IMR-90 (cell line): ENCODE measurements at regions not wholly inside any gene's neighbourhood (a gene's known extent, or its start where the extent isn't known, plus 50 kb on each side); places are given as distances from the start of the nearest gene placed in this dataset.

Experiments used
- ATAC-seq: fragments of 200-7000 bp; cut with Tn5 transposase; 2 replicates; pipeline ENCODE4 v1.9.1; 2020; ENCODE audit warnings: low read depth, mild to moderate bottlenecking, moderate library complexity
- BruUV-seq: library from RNA; stranded (reverse); fragments of 400-500 nt; replicated peaks from 2 replicates; lab custom pipeline; 2021; lab: Mats Ljungman, UMichigan
- CTCF ChIA-PET: fragments of 300-600 bp; formaldehyde crosslinking; extraction: SDS; loops from one replicate; lab custom pipeline; 2021; ENCODE audit warnings: antibody characterized with exemption; lab: Yijun Ruan, JAX
- POLR2A ChIA-PET: fragments of 300-600 bp; sonication (Branson Sonifier 250); formaldehyde crosslinking; loops from one replicate; lab custom pipeline; 2022; ENCODE audit warnings: antibody characterized with exemption; ENCODE audit not compliant: unreplicated experiment; lab: Charles Lee
- DNase-seq: peaks from one replicate; pipeline ENCODE4 v3.0.0; 2013
- H2AFZ ChIP-seq: replicated peaks from 2 replicates; pipeline ENCODE3; 2013; ENCODE audit warnings: low read length, mild to moderate bottlenecking; ENCODE audit not compliant: poor library complexity
- H2AK5ac ChIP-seq: 2 replicates; pipeline ENCODE4 v1.6.1; 2013; ENCODE audit warnings: low read depth, low read length, inconsistent platforms
- H2AK9ac ChIP-seq: replicated peaks from 2 replicates; pipeline ENCODE3; 2013; ENCODE audit warnings: mild to moderate bottlenecking, low read depth, low read length, moderate library complexity; ENCODE audit not compliant: poor library complexity
- H2BK120ac ChIP-seq: 2 replicates; pipeline ENCODE4 v1.6.1; 2013; ENCODE audit warnings: low read depth, low read length, inconsistent platforms
- H2BK15ac ChIP-seq: 3 replicates; pipeline ENCODE4 v1.6.1; 2013; ENCODE audit warnings: low read depth, low read length, inconsistent platforms
- H2BK20ac ChIP-seq: 2 replicates; pipeline ENCODE4 v1.6.1; 2013; ENCODE audit warnings: low read depth, mild to moderate bottlenecking, inconsistent platforms, low read length, moderate library complexity
- H2BK5ac ChIP-seq: 2 replicates; pipeline ENCODE4 v1.6.1; 2013; ENCODE audit warnings: mild to moderate bottlenecking, low read depth, low read length, inconsistent platforms; ENCODE audit not compliant: poor library complexity, severe bottlenecking
- H3K14ac ChIP-seq: replicated peaks from 2 replicates; pipeline ENCODE4 v1.6.1; 2013; ENCODE audit warnings: low read depth, low read length, inconsistent platforms
- H3K18ac ChIP-seq: 2 replicates; pipeline ENCODE4 v1.6.1; 2013; ENCODE audit warnings: low read depth, low read length, control low read depth
- H3K23ac ChIP-seq: 2 replicates; pipeline ENCODE4 v1.6.1; 2013; ENCODE audit warnings: low read depth, low read length, inconsistent platforms
- H3K27ac ChIP-seq: 2 replicates; pipeline ENCODE4 v1.5.1; 2013; ENCODE audit warnings: mild to moderate bottlenecking, control low read depth, low read length; ENCODE audit not compliant: insufficient read depth
- H3K27me3 ChIP-seq: 2 replicates; pipeline ENCODE4 v1.6.1; 2013; ENCODE audit warnings: low read length; ENCODE audit not compliant: control insufficient read depth, insufficient read depth
- H3K36me3 ChIP-seq: 2 replicates; pipeline ENCODE4 v1.6.1; 2013; ENCODE audit warnings: low read length, mixed read lengths; ENCODE audit not compliant: control insufficient read depth, insufficient read depth
- H3K4ac ChIP-seq: 2 replicates; pipeline ENCODE4 v1.6.1; 2013; ENCODE audit warnings: low read depth, low read length, inconsistent platforms
- H3K4me1 ChIP-seq: 2 replicates; pipeline ENCODE4 v1.6.1; 2013; ENCODE audit warnings: low read length, mixed read lengths; ENCODE audit not compliant: control insufficient read depth, insufficient read depth
- H3K4me2 ChIP-seq: 2 replicates; pipeline ENCODE4 v1.6.1; 2013; ENCODE audit warnings: low read depth, mild to moderate bottlenecking, control low read depth, low read length, moderate library complexity
- H3K4me3 ChIP-seq: 2 replicates; pipeline ENCODE4 v1.5.1; 2013; ENCODE audit warnings: low read depth, mild to moderate bottlenecking, control low read depth, low read length, moderate library complexity; ENCODE audit not compliant: insufficient read depth
- H3K56ac ChIP-seq: 2 replicates; pipeline ENCODE4 v1.6.1; 2013; ENCODE audit warnings: low read length, inconsistent platforms; ENCODE audit not compliant: insufficient read depth; ENCODE audit errors: extremely low read depth
- H3K79me1 ChIP-seq, 2 experiments: 2 replicates each; pipeline ENCODE4 v1.6.1; 2013; ENCODE audit warnings: low read length in 2 of 2, inconsistent platforms in 1 of 2, low read depth in 1 of 2
- H3K9ac ChIP-seq: 2 replicates; pipeline ENCODE4 v1.6.1; 2013; ENCODE audit warnings: low read depth, low read length, control low read depth
- H3K9me1 ChIP-seq: 2 replicates; pipeline ENCODE4 v1.6.1; 2013; ENCODE audit warnings: low read length, inconsistent platforms; ENCODE audit not compliant: insufficient read depth
- H3K9me3 ChIP-seq: 2 replicates; pipeline ENCODE4 v1.6.1; 2013; ENCODE audit warnings: low read length; ENCODE audit not compliant: control insufficient read depth, insufficient read depth
- H4K20me1 ChIP-seq: 2 replicates; pipeline ENCODE4 v1.6.1; 2013; ENCODE audit warnings: low read length, inconsistent platforms; ENCODE audit not compliant: insufficient read depth
- H4K5ac ChIP-seq: 2 replicates; pipeline ENCODE4 v1.6.1; 2013; ENCODE audit warnings: mild to moderate bottlenecking, low read depth, low read length, control low read depth
- H4K8ac ChIP-seq, 2 experiments: 2 replicates each; pipeline ENCODE4 v1.6.1; 2013; ENCODE audit warnings: low read depth in 2 of 2, low read length in 2 of 2, control low read depth in 1 of 2, inconsistent platforms in 1 of 2
- H4K91ac ChIP-seq: 2 replicates; pipeline ENCODE4 v1.6.1; 2013; ENCODE audit warnings: low read depth, low read length, inconsistent platforms; ENCODE audit not compliant: insufficient read depth
- BHLHE40 ChIP-seq: fragments of 150-350 bp; IDR thresholded peaks from 2 replicates; pipeline ENCODE4 v1.6.1; 2016; ENCODE audit warnings: mild to moderate bottlenecking, low read depth, low read length
- FOS ChIP-seq: fragments of 150-350 bp; IDR thresholded peaks from 2 replicates; pipeline ENCODE4 v1.6.1; 2016; ENCODE audit warnings: low read depth, low read length
- NFE2L2 ChIP-seq: fragments of 150-350 bp; IDR thresholded peaks from 2 replicates; pipeline ENCODE4 v1.6.1; 2016; ENCODE audit warnings: low read depth, mild to moderate bottlenecking, low read length
- POLR2A ChIP-seq: IDR thresholded peaks from 2 replicates; pipeline ENCODE4 v1.6.1; 2012; ENCODE audit warnings: mild to moderate bottlenecking, low read depth, low read length
- RAD21 ChIP-seq: IDR thresholded peaks from 2 replicates; pipeline ENCODE4 v1.6.1; 2012; ENCODE audit warnings: low read length, improper control_type of control experiment
- RFX5 ChIP-seq: IDR thresholded peaks from 2 replicates; pipeline ENCODE4 v1.8.0; 2012; ENCODE audit warnings: low read depth, mild to moderate bottlenecking, low read length, moderate library complexity
- WGBS, 2 experiments: methylation state at CpG; one replicate each; pipeline versions ENCODE4 v1.1.5 to v1.1.7; 2013; ENCODE audit warnings: missing lambda C conversion rate in 2 of 2; ENCODE audit not compliant: insufficient read length in 1 of 2; ENCODE audit errors: extremely low coverage in 2 of 2; 5-methylcytosine and 5-hydroxymethylcytosine counted together
- dilution Hi-C: fragments of 300-500 bp; cut with HindIII; formaldehyde crosslinking; loops from one replicate; pipeline ENCODE4 v1.14.3; 2018; ENCODE audit warnings: low sequenced_read_pairs; ENCODE audit not compliant: unreplicated experiment
- in situ Hi-C: fragments of 300-500 bp; cut with MboI; formaldehyde crosslinking; loops from 3 replicates; pipeline ENCODE4 v1.14.3; 2019; ENCODE audit warnings: low sequenced_read_pairs, inconsistent platforms, mixed read lengths
- intact Hi-C: fragments of 100-400 bp; cut with micrococcal nuclease; formaldehyde crosslinking; loops from 2 replicates; pipeline ENCODE4 v1.10.0; 2022
- TF ChIP-seq, protein P1 (sequence below): conservative IDR thresholded peaks from 2 replicates; pipeline ENCODE4 v1.5.1; 2012; ENCODE audit warnings: mild to moderate bottlenecking, low read depth, low read length, improper control_type of control experiment
- TF ChIP-seq, protein P2 (sequence below): fragments of 150-350 bp; IDR thresholded peaks from 2 replicates; pipeline ENCODE4 v1.6.1; 2016; ENCODE audit warnings: low read depth, mild to moderate bottlenecking, low read length, moderate library complexity, borderline replicate concordance

DNA sequence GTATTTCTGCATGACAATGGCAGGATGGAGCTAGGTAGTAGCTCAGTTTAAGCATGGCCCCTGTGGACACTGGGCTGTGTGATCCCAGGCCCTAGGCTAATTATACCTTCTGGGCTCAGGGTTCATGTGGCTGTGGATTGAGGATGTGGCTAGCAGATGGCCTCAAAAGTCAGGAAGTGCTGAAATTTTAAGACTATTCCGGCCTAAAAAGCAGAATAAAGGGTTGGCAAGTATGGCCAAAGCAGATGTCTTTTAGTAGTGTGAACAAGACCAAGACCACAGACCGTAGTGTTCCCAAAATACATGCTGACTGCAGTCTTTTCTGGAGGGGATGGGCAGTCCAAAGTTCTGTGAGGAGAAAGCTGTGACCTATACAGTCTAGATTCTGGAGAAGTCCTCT, 115.7 kb upstream of the RAG2 start:
- Histone ChIP-seq H3K36me3 (no peaks in the 10 kb centered on the region), H3K4ac (no peak overlapping the region), H4K5ac (no peak overlapping the region), H2BK5ac (no peak overlapping the region), H3K23ac (no peak overlapping the region), H2BK15ac (no peak overlapping the region), H4K20me1 (no peaks in the 10 kb centered on the region), H4K91ac (no peak overlapping the region), H3K4me1 (no peaks in the 10 kb centered on the region), H2BK20ac (no peak overlapping the region), H3K4me2 (no peak overlapping the region), H2AK9ac (no peak overlapping the region), H3K9me1 (no peaks in the 10 kb centered on the region), H2BK120ac (no peak overlapping the region), H3K14ac (no peak overlapping the region), H3K9ac (no peak overlapping the region), H3K56ac (no peak overlapping the region), H3K27me3 (no peaks in the 10 kb centered on the region; the same call in 1 of the 2 replicates), H3K27ac (no peak overlapping the region), H3K79me1 (no peaks in the 10 kb centered on the region), H4K8ac (no peak overlapping the region), H3K9me3 (no peaks in the 10 kb centered on the region), H3K18ac (no peak overlapping the region), H2AK5ac (no peak overlapping the region), H3K4me3 (no peak overlapping the region), H2AFZ (no peak overlapping the region)
- no TSS peak for BruUV-seq
- ChIA-PET CTCF (interaction anchor here (1.3 to 1.5 kb wide), 2 partner anchors 11 to 33 kb away, joined by 5 to 6 read pairs; no protein-coding TSS in a partner anchor), POLR2A (no interaction called here)
- WGBS, 2 experiments, result no CpG with 5 or more reads among the region's 2 CpGs
- intact Hi-C loops, result no loop called here
- DNase-seq (no peak), ATAC-seq (no peak)
- TF ChIP-seq, protein P1, sequence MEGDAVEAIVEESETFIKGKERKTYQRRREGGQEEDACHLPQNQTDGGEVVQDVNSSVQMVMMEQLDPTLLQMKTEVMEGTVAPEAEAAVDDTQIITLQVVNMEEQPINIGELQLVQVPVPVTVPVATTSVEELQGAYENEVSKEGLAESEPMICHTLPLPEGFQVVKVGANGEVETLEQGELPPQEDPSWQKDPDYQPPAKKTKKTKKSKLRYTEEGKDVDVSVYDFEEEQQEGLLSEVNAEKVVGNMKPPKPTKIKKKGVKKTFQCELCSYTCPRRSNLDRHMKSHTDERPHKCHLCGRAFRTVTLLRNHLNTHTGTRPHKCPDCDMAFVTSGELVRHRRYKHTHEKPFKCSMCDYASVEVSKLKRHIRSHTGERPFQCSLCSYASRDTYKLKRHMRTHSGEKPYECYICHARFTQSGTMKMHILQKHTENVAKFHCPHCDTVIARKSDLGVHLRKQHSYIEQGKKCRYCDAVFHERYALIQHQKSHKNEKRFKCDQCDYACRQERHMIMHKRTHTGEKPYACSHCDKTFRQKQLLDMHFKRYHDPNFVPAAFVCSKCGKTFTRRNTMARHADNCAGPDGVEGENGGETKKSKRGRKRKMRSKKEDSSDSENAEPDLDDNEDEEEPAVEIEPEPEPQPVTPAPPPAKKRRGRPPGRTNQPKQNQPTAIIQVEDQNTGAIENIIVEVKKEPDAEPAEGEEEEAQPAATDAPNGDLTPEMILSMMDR, result no peak
- TF ChIP-seq NFE2L2, result no peak
- no peak for TF ChIP-seq FOS
- TF ChIP-seq POLR2A, result no peak
- no peak for TF ChIP-seq RFX5
- no peak for TF ChIP-seq RAD21
- no peak for TF ChIP-seq BHLHE40
- TF ChIP-seq, protein P2, sequence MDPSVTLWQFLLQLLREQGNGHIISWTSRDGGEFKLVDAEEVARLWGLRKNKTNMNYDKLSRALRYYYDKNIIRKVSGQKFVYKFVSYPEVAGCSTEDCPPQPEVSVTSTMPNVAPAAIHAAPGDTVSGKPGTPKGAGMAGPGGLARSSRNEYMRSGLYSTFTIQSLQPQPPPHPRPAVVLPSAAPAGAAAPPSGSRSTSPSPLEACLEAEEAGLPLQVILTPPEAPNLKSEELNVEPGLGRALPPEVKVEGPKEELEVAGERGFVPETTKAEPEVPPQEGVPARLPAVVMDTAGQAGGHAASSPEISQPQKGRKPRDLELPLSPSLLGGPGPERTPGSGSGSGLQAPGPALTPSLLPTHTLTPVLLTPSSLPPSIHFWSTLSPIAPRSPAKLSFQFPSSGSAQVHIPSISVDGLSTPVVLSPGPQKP, result no peak
- in situ Hi-C loops, result no loop called here
- dilution Hi-C loops, result no loop called here
